HG03565 (cell line): ENCODE measurements at regions not wholly inside any gene's neighbourhood (a gene's known extent, or its start where the extent isn't known, plus 50 kb on each side); places are given as distances from the start of the nearest gene placed in this dataset.

Source experiments
- ATAC-seq: cut with Tn5 transposase; IDR thresholded peaks from one replicate; pipeline ENCODE4 v1.9.1; 2021; ENCODE audit warnings: mild to moderate bottlenecking, moderate library complexity; ENCODE audit not compliant: unreplicated experiment

- no peak for ATAC-seq
Measured at GRCh38 chr6:167643223-167643622, 183.5 kb upstream of the AFDN start.

- no peak for ATAC-seq
Measured at GRCh38 chr6:167643716-167644115, 183.0 kb upstream of the AFDN start.

GRCh38 chr6:167644412-167645132, 182.1 kb upstream of the AFDN start:
- ATAC-seq: no peak

- no peak for ATAC-seq
Measured at GRCh38 chr6:167645368-167645767, 181.3 kb upstream of the AFDN start.

GRCh38 chr6:167647306-167647705, 179.4 kb upstream of the AFDN start:
- no peak for ATAC-seq

GRCh38 chr6:167647737-167648470, 178.8 kb upstream of the AFDN start:
- ATAC-seq: no peak

GRCh38 chr6:167648501-167649278, 178.0 kb upstream of the AFDN start:
- ATAC-seq: no peak

- ATAC-seq: no peak
Measured at GRCh38 chr6:167649476-167649875, 177.2 kb upstream of the AFDN start.

GRCh38 chr6:167650730-167651317, 175.9 kb upstream of the AFDN start:
- no peak for ATAC-seq

GRCh38 chr6:167651318-167652041, 175.2 kb upstream of the AFDN start:
- no peak for ATAC-seq

GRCh38 chr6:167652042-167652700, 174.5 kb upstream of the AFDN start:
- no peak for ATAC-seq

GRCh38 chr6:167652701-167653095, 174.0 kb upstream of the AFDN start:
- no peak for ATAC-seq

- no peak for ATAC-seq
Measured at GRCh38 chr6:167653561-167653960, 173.2 kb upstream of the AFDN start.

GRCh38 chr6:167654389-167654788, 172.3 kb upstream of the AFDN start:
- no peak for ATAC-seq

GRCh38 chr6:167655174-167655821, 171.4 kb upstream of the AFDN start:
- no peak for ATAC-seq

- no peak for ATAC-seq
Measured at GRCh38 chr6:167658106-167658505, 168.6 kb upstream of the AFDN start.

GRCh38 chr6:167659046-167659445, 167.7 kb upstream of the AFDN start:
- no peak for ATAC-seq

- ATAC-seq: no peak
Measured at GRCh38 chr6:167660424-167660823, 166.3 kb upstream of the AFDN start.

GRCh38 chr6:167660944-167661551, 165.7 kb upstream of the AFDN start:
- no peak for ATAC-seq
